SK-N-SH (cell line): ENCODE measurements at regions not wholly inside any gene's neighbourhood (a gene's known extent, or its start where the extent isn't known, plus 50 kb on each side); places are given as distances from the start of the nearest gene placed in this dataset.

ENCODE experiments used
- CTCF ChIA-PET: fragments of 300-600, 350-600 bp; formaldehyde crosslinking; extraction: SDS; loops from one replicate; lab custom pipeline; 2021; lab: Yijun Ruan, JAX
- POLR2A ChIA-PET: fragments of 350-600 bp; sonication (Branson Sonifier 250); formaldehyde crosslinking; extraction: SDS; loops from one replicate; lab custom pipeline; 2020; ENCODE audit warnings: antibody characterized with exemption, inconsistent platforms; lab: Yijun Ruan, JAX
- DNase-seq: peaks from one replicate; pipeline ENCODE4 v3.0.0; 2012
- H2AFZ ChIP-seq: fragments of 200-600 bp; sonication (generic); 2 replicates; pipeline ENCODE4 v1.8.1; 2016; ENCODE audit warnings: antibody characterized with exemption, mild to moderate bottlenecking, low read depth
- H3F3A ChIP-seq: fragments of 200-600 bp; sonication (generic); replicated peaks from 2 replicates; pipeline ENCODE3; 2016; ENCODE audit warnings: antibody characterized with exemption, mild to moderate bottlenecking; ENCODE audit not compliant: insufficient read depth
- H3K27ac ChIP-seq, 2 experiments: fragments of 200-500 bp in 1 of 2; fragments of 200-600 bp in 1 of 2; sonication (Bioruptor generic) in 1 of 2; sonication (generic), shearing (Covaris generic) in 1 of 2; 2 replicates each; pipeline versions ENCODE4 v1.5.1 to v1.6.1; 2014 to 2016; ENCODE audit warnings: low read depth in 2 of 2, inconsistent platforms in 1 of 2, low read length in 1 of 2, mild to moderate bottlenecking in 1 of 2, mixed read lengths in 1 of 2
- H3K27me3 ChIP-seq: fragments of 200-600 bp; sonication (generic), shearing (Covaris generic); 2 replicates; pipeline ENCODE4 v1.6.1; 2016; ENCODE audit warnings: mixed run types; ENCODE audit not compliant: insufficient read depth
- H3K36me3 ChIP-seq, 2 experiments: fragments of 200-500 bp in 1 of 2; fragments of 200-600 bp in 1 of 2; sonication (Bioruptor generic) in 1 of 2; sonication (generic) in 1 of 2; replicated peaks in 1 of 2; 2 replicates each; pipeline versions ENCODE3 to v1.5.1; 2014 to 2016; ENCODE audit warnings: low read length in 1 of 2, mild to moderate bottlenecking in 1 of 2; ENCODE audit not compliant: insufficient read depth in 2 of 2, control insufficient read depth in 1 of 2
- H3K4me1 ChIP-seq, 2 experiments: fragments of 200-500 bp in 1 of 2; fragments of 200-600 bp in 1 of 2; sonication (Bioruptor generic) in 1 of 2; sonication (generic), shearing (Covaris generic) in 1 of 2; 2 replicates each; pipeline versions ENCODE4 v1.5.1 to v1.6.1; 2014 to 2016; ENCODE audit warnings: low read depth in 1 of 2, low read length in 1 of 2, mixed run types in 1 of 2; ENCODE audit not compliant: insufficient read depth in 2 of 2, control insufficient read depth in 1 of 2
- H3K4me2 ChIP-seq: fragments of 200-600 bp; sonication (generic), shearing (Covaris generic); 2 replicates; pipeline ENCODE4 v1.6.1; 2017; ENCODE audit warnings: mixed run types
- H3K4me3 ChIP-seq, 2 experiments: fragments of 200-500 bp in 1 of 2; fragments of 200-600 bp in 1 of 2; sonication (Bioruptor generic) in 1 of 2; sonication (generic), shearing (Covaris generic) in 1 of 2; 2 replicates each; pipeline versions ENCODE4 v1.5.1 to v1.8.1; 2014 to 2016; ENCODE audit warnings: low read depth in 2 of 2, inconsistent platforms in 1 of 2, low read length in 1 of 2, mild to moderate bottlenecking in 1 of 2, mixed read lengths in 1 of 2, moderate library complexity in 1 of 2
- H3K79me2 ChIP-seq: fragments of 200-600 bp; sonication (generic); 2 replicates; pipeline ENCODE4 v1.8.1; 2017; ENCODE audit warnings: mild to moderate bottlenecking; ENCODE audit not compliant: insufficient read depth
- H3K9ac ChIP-seq: fragments of 200-600 bp; sonication (generic); 2 replicates; pipeline ENCODE4 v1.6.1; 2017; ENCODE audit warnings: mixed run types
- H3K9me2 ChIP-seq: fragments of 200-600 bp; sonication (generic); 2 replicates; pipeline ENCODE4 v1.6.1; 2017; ENCODE audit warnings: mixed run types
- H3K9me3 ChIP-seq: fragments of 200-600 bp; sonication (generic); 2 replicates; pipeline ENCODE4 v1.6.1; 2017; ENCODE audit warnings: mixed run types, mild to moderate bottlenecking, moderate library complexity
- H4K20me1 ChIP-seq: fragments of 200-600 bp; sonication (generic); 2 replicates; pipeline ENCODE4 v1.6.1; 2017; ENCODE audit warnings: mild to moderate bottlenecking, mixed run types; ENCODE audit not compliant: insufficient read depth
- CHD2 ChIP-seq: fragments of 150-350 bp; IDR thresholded peaks from 2 replicates; pipeline ENCODE4 v1.6.1; 2018; ENCODE audit warnings: low read length; ENCODE audit not compliant: partially characterized antibody
- EP300 ChIP-seq, 2 experiments: IDR thresholded peaks; 2 replicates each; pipeline versions ENCODE4 v1.4.0 to v1.6.1; 2012; ENCODE audit warnings: borderline replicate concordance in 1 of 2, low read depth in 1 of 2, low read length in 1 of 2
- EZH2phosphoT487 ChIP-seq: fragments of 200-600 bp; sonication (generic); IDR thresholded peaks from 2 replicates; pipeline ENCODE4 v1.6.1; 2017; ENCODE audit warnings: low read depth, mixed run types, mild to moderate bottlenecking, antibody characterized with exemption, moderate library complexity, borderline replicate concordance
- FOSL2 ChIP-seq: IDR thresholded peaks from 2 replicates; pipeline ENCODE4 v1.4.0; 2012; ENCODE audit warnings: low read depth, mild to moderate bottlenecking, moderate library complexity, borderline replicate concordance
- FOXJ3 ChIP-seq: sonication (generic); formaldehyde crosslinking; IDR thresholded peaks from 2 replicates; pipeline ENCODE4 v1.5.1; 2020; ENCODE audit warnings: mild to moderate bottlenecking, missing genetic modification reagents
- GABPA ChIP-seq: IDR thresholded peaks from 2 replicates; pipeline ENCODE4 v1.4.0; 2012; ENCODE audit warnings: low read depth, mild to moderate bottlenecking
- IRF3 ChIP-seq: fragments of 150-350 bp; IDR thresholded peaks from 2 replicates; pipeline ENCODE4 v1.6.1; 2016; ENCODE audit warnings: mild to moderate bottlenecking, low read depth, low read length
- MEF2A ChIP-seq: IDR thresholded peaks from 2 replicates; pipeline ENCODE4 v1.4.0; 2012; ENCODE audit warnings: low read depth, borderline replicate concordance
- NRF1 ChIP-seq: IDR thresholded peaks from 2 replicates; pipeline ENCODE4 v1.6.1; 2012; ENCODE audit warnings: low read depth, mild to moderate bottlenecking, low read length
- PBX3 ChIP-seq: IDR thresholded peaks from 2 replicates; pipeline ENCODE4; 2012
- REST ChIP-seq: IDR thresholded peaks from 2 replicates; pipeline ENCODE4 v1.6.1; 2012; ENCODE audit warnings: mild to moderate bottlenecking, low read depth, low read length, moderate library complexity
- RXRA ChIP-seq: IDR thresholded peaks from 2 replicates; pipeline ENCODE4 v1.4.0; 2012; ENCODE audit warnings: low read depth, mild to moderate bottlenecking, borderline replicate concordance
- SIN3A ChIP-seq: IDR thresholded peaks from 2 replicates; pipeline ENCODE4 v1.6.1; 2012; ENCODE audit warnings: low read depth, mild to moderate bottlenecking, low read length, moderate library complexity, borderline replicate concordance
- SMC3 ChIP-seq: IDR thresholded peaks from 2 replicates; pipeline ENCODE4 v1.6.1; 2012; ENCODE audit warnings: low read depth, low read length, improper control_type of control experiment
- TCF12 ChIP-seq: IDR thresholded peaks from 2 replicates; pipeline ENCODE4 v1.4.0; 2012
- TEAD4 ChIP-seq: IDR thresholded peaks from 2 replicates; pipeline ENCODE4 v1.4.0; 2012; ENCODE audit warnings: mild to moderate bottlenecking, borderline replicate concordance; ENCODE audit not compliant: insufficient read depth
- USF1 ChIP-seq: IDR thresholded peaks from 2 replicates; pipeline ENCODE4 v1.4.0; 2012; ENCODE audit warnings: low read depth, borderline replicate concordance
- WGBS: methylation state at CpG from one replicate; pipeline ENCODE4 v1.1.6; 2017; ENCODE audit warnings: low lambda C conversion rate; 5-methylcytosine and 5-hydroxymethylcytosine counted together

- Histone ChIP-seq H3K27me3 (no peaks in the 10 kb centered on the region), H3K36me3 (peaks cover 2 to 16% of the 10 kb centered on the region in 2 experiments), H3K9me3 (no peaks in the 10 kb centered on the region), H3K4me1 (peaks cover 0 to 15% of the 10 kb centered on the region in 2 experiments; a peak in 2 of 4 replicates), H3K4me2 (no peak overlapping the region), H2AFZ (no peak overlapping the region), H3K9me2 (no peaks in the 10 kb centered on the region), H4K20me1 (peaks cover 20% of the 10 kb centered on the region), H3K27ac (no peak overlapping the region), H3K9ac (no peak overlapping the region)
- WGBS: 85% methylated on average over 2 of the region's 2 CpGs
- ChIA-PET POLR2A (no interaction called here), CTCF (interaction anchor here (1.4 kb wide), 1 partner anchor 8 kb away, joined by 5 read pairs; no protein-coding TSS in a partner anchor)
- DNase-seq: no peak
- no peak for TF ChIP-seq MEF2A
- no peak for TF ChIP-seq REST
- no peak for TF ChIP-seq PBX3
- peak; percentile 35; the same call in 1 of the 2 replicates for TF ChIP-seq FOSL2
- TF ChIP-seq GABPA: no peak
- no peak for TF ChIP-seq NRF1
- no peak for TF ChIP-seq CHD2
- TF ChIP-seq FOXJ3 (CRISPR knock-in tag): no peak
- TF ChIP-seq, all 33 proteins: peak for 1
- no peaks in the 10 kb centered on the region for H3F3A ChIP-seq
- H3K4me3 ChIP-seq: no peak overlapping the region
- peaks cover 94% of the 10 kb centered on the region for H3K79me2 ChIP-seq
Observed at GRCh38 chr6:158257425-158257759, 54.9 kb upstream of the TULP4 start.

- Histone ChIP-seq H3K79me2 (peaks cover 90% of the 10 kb centered on the region), H3K4me2 (no peak overlapping the region), H3K9ac (no peak overlapping the region), H4K20me1 (peaks cover 20% of the 10 kb centered on the region), H3F3A (no peaks in the 10 kb centered on the region), H3K36me3 (peaks cover 2 to 16% of the 10 kb centered on the region in 2 experiments), H3K9me3 (no peaks in the 10 kb centered on the region), H3K27ac (no peak overlapping the region), H3K9me2 (no peaks in the 10 kb centered on the region), H2AFZ (no peak overlapping the region), H3K4me3 (no peak overlapping the region), H3K27me3 (no peaks in the 10 kb centered on the region), H3K4me1 (peaks cover 0 to 15% of the 10 kb centered on the region in 2 experiments; a peak in 2 of 4 replicates)
- DNase-seq: no peak
- POLR2A ChIA-PET: no interaction called here
- CTCF ChIA-PET: interaction anchor here (0.6 kb wide), 1 partner anchor 444 kb away, joined by 3 read pairs; no protein-coding TSS in a partner anchor
- WGBS: 83% methylated on average over 5 of the region's 6 CpGs
- TF ChIP-seq USF1 (no peak), REST (no peak), SIN3A (no peak), EP300 (IDR thresholded peaks at IDR 0.05; ENCODE audit: borderline replicate concordance in 1 of 2, low read depth in 1 of 2, low read length in 1 of 2) (no peak), RXRA (no peak), SMC3 (no peak), EZH2phosphoT487 (no peak), CHD2 (no peak), TCF12 (no peak), TEAD4 (no peak), IRF3 (no peak)
Observed at GRCh38 chr6:158257781-158258180, 54.5 kb upstream of the TULP4 start.
